ENCODE measurements at regions not wholly inside any gene's neighbourhood (a gene's known extent, or its start where the extent isn't known, plus 50 kb on each side); places are given as distances from the start of the nearest gene placed in this dataset.

DNA sequence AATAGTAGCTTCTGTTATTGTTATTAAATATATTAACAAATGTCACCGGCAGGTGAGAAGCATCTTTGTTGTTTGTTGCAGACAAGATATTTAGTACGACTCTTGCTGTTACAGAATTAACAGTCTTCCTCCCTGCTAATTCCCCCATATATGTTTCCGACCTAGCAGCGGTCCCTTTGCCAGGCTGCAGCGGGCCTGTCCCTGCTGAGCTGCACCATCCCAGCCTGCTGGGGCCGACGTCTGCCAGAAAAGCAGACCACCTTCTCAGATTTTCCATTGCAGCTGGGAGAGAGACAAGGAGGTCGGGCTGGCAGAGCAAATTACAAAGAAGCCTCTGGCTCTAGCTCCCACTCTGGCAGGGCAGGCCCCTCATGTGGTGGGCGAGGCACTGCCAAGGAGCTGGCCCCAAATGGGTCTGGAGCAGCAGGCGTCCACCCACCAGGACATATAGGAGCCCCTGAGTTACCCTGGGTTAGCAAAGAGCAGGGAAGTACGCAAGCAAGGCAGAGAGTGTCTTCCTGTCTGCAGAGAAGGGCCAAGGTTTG lies 142.7 kb downstream of the FOXD2 start:
- TF ChIP-seq, protein P1, sequence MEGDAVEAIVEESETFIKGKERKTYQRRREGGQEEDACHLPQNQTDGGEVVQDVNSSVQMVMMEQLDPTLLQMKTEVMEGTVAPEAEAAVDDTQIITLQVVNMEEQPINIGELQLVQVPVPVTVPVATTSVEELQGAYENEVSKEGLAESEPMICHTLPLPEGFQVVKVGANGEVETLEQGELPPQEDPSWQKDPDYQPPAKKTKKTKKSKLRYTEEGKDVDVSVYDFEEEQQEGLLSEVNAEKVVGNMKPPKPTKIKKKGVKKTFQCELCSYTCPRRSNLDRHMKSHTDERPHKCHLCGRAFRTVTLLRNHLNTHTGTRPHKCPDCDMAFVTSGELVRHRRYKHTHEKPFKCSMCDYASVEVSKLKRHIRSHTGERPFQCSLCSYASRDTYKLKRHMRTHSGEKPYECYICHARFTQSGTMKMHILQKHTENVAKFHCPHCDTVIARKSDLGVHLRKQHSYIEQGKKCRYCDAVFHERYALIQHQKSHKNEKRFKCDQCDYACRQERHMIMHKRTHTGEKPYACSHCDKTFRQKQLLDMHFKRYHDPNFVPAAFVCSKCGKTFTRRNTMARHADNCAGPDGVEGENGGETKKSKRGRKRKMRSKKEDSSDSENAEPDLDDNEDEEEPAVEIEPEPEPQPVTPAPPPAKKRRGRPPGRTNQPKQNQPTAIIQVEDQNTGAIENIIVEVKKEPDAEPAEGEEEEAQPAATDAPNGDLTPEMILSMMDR (conservative IDR thresholded peaks at IDR 0.05 in 1 of 2, IDR thresholded peaks at IDR 0.05 in 1 of 2; ENCODE audit: extremely low read depth in 1 of 2, insufficient read depth in 1 of 2, low read depth in 1 of 2, low read length in 2 of 2) = no peak
- TF ChIP-seq EZH2 (IDR thresholded peaks at IDR 0.05; ENCODE audit: borderline replicate concordance, low read length) = no peak
